ENCODE measurements at regions not wholly inside any gene's neighbourhood (a gene's known extent, or its start where the extent isn't known, plus 50 kb on each side); places are given as distances from the start of the nearest gene placed in this dataset.

DNA sequence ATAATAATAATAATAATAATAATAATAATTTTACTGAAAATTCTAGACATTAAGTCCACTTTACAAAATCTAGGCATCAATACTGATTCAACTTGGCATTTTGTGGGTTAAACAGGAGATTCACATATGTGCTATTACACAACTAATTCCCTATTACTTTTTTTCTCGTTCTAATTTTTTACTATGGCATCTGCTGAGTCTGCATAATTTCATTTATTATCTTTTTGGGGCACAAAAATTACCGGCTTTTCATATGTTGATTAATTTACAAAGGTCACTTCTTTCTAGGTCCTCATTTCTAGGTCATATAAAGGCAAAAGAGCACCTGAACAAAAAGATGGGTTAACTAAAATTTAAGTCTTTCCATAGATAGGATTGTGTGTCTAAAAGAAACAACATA, 1357.8 kb upstream of the ADGRB3 start:
- DNase-seq: no peak
- WGBS, 2 donors (ENCODE audit: low coverage in 1 of 2): 66 to 84% methylated on average over 2 of the region's 2 CpGs

DNA sequence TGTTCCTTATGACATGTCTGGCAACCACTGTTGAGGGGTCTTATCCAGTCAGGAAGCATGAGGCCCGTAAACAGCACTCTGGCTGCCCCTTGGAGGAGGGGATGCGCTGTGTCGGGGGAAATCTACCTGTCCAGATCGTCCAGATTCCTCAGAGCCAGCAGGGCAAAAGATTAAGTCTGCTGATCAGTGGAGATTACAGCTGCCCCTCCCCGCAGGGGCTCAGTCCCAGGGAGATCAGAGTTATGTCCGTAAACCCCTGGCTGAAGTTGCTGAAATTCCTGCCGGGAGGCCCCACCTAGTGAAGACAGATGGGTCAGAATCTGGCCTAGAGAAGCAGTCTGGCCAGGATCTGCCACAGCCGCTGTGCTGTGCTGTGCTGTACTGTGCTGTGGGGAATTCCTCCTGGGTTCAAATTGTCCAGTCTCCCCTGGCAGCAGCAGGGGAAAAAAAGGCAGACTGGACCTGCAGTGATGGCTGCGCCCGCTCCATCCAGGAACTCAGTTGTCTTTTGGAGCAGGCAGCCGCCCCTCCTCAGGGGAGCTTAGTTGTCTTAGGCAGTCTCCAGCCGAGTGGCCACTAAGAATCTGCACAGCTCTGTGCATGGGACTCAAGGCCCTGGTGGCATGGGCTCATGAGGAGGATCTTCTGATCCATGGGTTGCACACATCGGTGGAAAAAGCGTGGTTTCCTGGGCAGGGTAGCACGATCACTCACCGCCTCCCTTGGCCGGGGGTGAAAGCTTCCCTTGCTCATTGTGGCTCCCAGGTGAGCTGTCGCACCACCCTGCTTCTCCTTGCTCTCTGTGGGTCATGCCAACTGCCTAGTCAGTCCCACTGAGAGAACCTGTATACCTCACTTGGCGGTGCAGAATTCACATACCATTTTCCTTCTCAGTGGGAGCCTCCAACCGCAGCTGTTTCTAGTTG, 1368.8 kb upstream of the ADGRB3 start:
- in situ Hi-C loops (cut with MboI; ENCODE audit: low pct_ligation_motif_present in 1 of 4, low pct_unique_long_range_greater_than_20kb in 1 of 4, low sequenced_read_pairs in 3 of 4) (no loop called here), intact Hi-C loops (cut with DNase I; ENCODE audit: low total_unique reads) (loop anchor here (2.0 kb wide), 1 partner anchor 17 kb away; no protein-coding TSS in a partner anchor)
- Histone ChIP-seq H3K27me3 (no peaks in the 10 kb centered on the region), H3K4me3 (no peak overlapping the region), H3K4me1 (no peaks in the 10 kb centered on the region), H3K27ac (no peak overlapping the region), H3K36me3 (no peaks in the 10 kb centered on the region), H3K9me3 (no peaks in the 10 kb centered on the region)
- 84 to 96% methylated on average over 5 to 20 of the region's 20 CpGs for WGBS, 2 donors (ENCODE audit: low coverage in 1 of 2)
- TF ChIP-seq, protein P1, sequence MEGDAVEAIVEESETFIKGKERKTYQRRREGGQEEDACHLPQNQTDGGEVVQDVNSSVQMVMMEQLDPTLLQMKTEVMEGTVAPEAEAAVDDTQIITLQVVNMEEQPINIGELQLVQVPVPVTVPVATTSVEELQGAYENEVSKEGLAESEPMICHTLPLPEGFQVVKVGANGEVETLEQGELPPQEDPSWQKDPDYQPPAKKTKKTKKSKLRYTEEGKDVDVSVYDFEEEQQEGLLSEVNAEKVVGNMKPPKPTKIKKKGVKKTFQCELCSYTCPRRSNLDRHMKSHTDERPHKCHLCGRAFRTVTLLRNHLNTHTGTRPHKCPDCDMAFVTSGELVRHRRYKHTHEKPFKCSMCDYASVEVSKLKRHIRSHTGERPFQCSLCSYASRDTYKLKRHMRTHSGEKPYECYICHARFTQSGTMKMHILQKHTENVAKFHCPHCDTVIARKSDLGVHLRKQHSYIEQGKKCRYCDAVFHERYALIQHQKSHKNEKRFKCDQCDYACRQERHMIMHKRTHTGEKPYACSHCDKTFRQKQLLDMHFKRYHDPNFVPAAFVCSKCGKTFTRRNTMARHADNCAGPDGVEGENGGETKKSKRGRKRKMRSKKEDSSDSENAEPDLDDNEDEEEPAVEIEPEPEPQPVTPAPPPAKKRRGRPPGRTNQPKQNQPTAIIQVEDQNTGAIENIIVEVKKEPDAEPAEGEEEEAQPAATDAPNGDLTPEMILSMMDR (IDR thresholded peaks at IDR 0.05): no peak
- TF ChIP-seq POLR2A (IDR thresholded peaks at IDR 0.05): no peak
- no peak for TF ChIP-seq POLR2AphosphoS5 (IDR thresholded peaks at IDR 0.05)
- no peak for TF ChIP-seq EP300 (IDR thresholded peaks at IDR 0.05; ENCODE audit: low read depth)
- DNase-seq: no peak

More for the DNA sequence above, 1357.8 kb upstream of the ADGRB3 start:
- H3K4me3 ChIP-seq: no peak overlapping the region
- TF ChIP-seq EP300 (IDR thresholded peaks at IDR 0.05; ENCODE audit: low read depth) (no peak), POLR2AphosphoS5 (IDR thresholded peaks at IDR 0.05) (no peak), POLR2A (IDR thresholded peaks at IDR 0.05) (no peak)
- TF ChIP-seq, protein P1 (IDR thresholded peaks at IDR 0.05): no peak
- intact Hi-C loops (cut with DNase I; ENCODE audit: low total_unique reads) (no loop called here), in situ Hi-C loops (cut with MboI; ENCODE audit: low pct_ligation_motif_present in 1 of 4, low pct_unique_long_range_greater_than_20kb in 1 of 4, low sequenced_read_pairs in 3 of 4) (no loop called here)
- H3K9me3 ChIP-seq: peaks cover 0 to 6% of the 10 kb centered on the region in 2 donors
- no peaks in the 10 kb centered on the region for H3K4me1 ChIP-seq
- H3K27me3 ChIP-seq: no peaks in the 10 kb centered on the region
- no peaks in the 10 kb centered on the region for H3K36me3 ChIP-seq
- no peak overlapping the region for H3K27ac ChIP-seq

DNA sequence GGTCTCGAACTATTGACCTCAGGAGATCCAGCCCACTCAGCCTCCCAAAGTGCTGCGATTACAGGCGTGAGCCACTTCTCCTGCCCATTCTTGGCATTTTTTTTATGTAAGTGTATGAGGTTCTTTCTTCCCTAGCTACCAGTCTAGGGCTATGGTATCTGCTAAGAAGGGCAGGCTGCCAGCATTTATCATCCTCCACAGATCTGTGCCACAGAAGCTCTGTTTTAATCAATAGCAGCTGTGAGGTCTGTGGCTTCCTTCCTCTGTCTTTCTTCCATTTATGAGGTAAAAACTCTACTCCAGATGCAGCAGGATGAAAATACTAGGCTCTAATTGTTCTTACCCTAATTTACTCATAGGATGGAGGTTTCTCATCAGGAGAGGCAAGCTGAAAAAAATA, 1382.4 kb upstream of the ADGRB3 start:
- DNase-seq: no peak
- intact Hi-C loops (cut with DNase I; ENCODE audit: low total_unique reads): loop anchor here (5.0 kb wide), 1 partner anchor 1830 kb away; no protein-coding TSS in a partner anchor
- Histone ChIP-seq H3K27ac (no peak overlapping the region), H3K4me3 (no peak overlapping the region), H3K9me3 (peaks cover 0 to 4% of the 10 kb centered on the region in 2 donors), H3K27me3 (no peaks in the 10 kb centered on the region), H3K36me3 (no peaks in the 10 kb centered on the region), H3K4me1 (no peaks in the 10 kb centered on the region)
- no peak for TF ChIP-seq POLR2AphosphoS5 (IDR thresholded peaks at IDR 0.05)
- TF ChIP-seq EP300 (IDR thresholded peaks at IDR 0.05; ENCODE audit: low read depth): no peak
- no peak for TF ChIP-seq POLR2A (IDR thresholded peaks at IDR 0.05)
- TF ChIP-seq, protein P1 (IDR thresholded peaks at IDR 0.05): no peak
- WGBS, 2 donors (ENCODE audit: low coverage in 1 of 2): 74 to 100% methylated on average over 1 to 3 of the region's 3 CpGs
- in situ Hi-C loops (cut with MboI; ENCODE audit: low pct_ligation_motif_present in 1 of 4, low pct_unique_long_range_greater_than_20kb in 1 of 4, low sequenced_read_pairs in 3 of 4): no loop called here

DNA sequence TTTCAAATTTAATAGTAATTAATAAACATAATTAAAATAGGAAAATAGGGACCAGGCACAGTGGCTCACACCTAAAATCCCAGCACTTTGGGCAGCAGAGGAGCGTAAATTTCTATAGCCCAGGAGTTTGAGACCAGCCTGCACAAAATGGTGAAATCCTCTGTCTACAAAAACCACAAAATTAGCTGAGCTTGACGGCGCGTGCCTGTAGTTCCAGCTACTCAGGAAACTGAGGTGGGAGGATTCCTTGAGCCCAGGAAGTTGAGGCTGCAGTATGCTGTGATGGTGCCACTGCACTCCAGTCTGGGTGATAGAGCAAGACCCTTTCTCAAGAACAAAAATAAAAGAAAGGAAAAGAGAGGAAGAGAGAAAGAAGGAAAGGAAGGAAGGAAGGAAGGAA, 1387.0 kb upstream of the ADGRB3 start:
- no peaks in the 10 kb centered on the region for H3K27me3 ChIP-seq
- H3K27ac ChIP-seq: no peak overlapping the region
- no peak for DNase-seq
- no peaks in the 10 kb centered on the region for H3K4me1 ChIP-seq
- in situ Hi-C loops (cut with MboI; ENCODE audit: low pct_ligation_motif_present in 1 of 4, low pct_unique_long_range_greater_than_20kb in 1 of 4, low sequenced_read_pairs in 3 of 4) (no loop called here), intact Hi-C loops (cut with DNase I; ENCODE audit: low total_unique reads) (loop anchor here (2.0 kb wide), 1 partner anchor 17 kb away; no protein-coding TSS in a partner anchor)
- no peaks in the 10 kb centered on the region for H3K36me3 ChIP-seq
- no peak overlapping the region for H3K4me3 ChIP-seq
- TF ChIP-seq EP300 (IDR thresholded peaks at IDR 0.05; ENCODE audit: low read depth) (no peak), POLR2A (IDR thresholded peaks at IDR 0.05) (no peak), POLR2AphosphoS5 (IDR thresholded peaks at IDR 0.05) (no peak)
- TF ChIP-seq, protein P1 (IDR thresholded peaks at IDR 0.05): no peak
- 78 to 86% methylated on average over 1 to 4 of the region's 4 CpGs for WGBS, 2 donors (ENCODE audit: low coverage in 1 of 2)
- H3K9me3 ChIP-seq: no peaks in the 10 kb centered on the region
